HK-2 (cell line): ENCODE measurements at regions not wholly inside any gene's neighbourhood (a gene's known extent, or its start where the extent isn't known, plus 50 kb on each side); places are given as distances from the start of the nearest gene placed in this dataset.
"Not testable (repeated sequence)": the region's sequence is repeated elsewhere in the genome, so short reads cannot be mapped to it uniquely, and the experiment has no call there.

Experiments
- DNase-seq: peaks from one replicate; pipeline ENCODE4 v3.0.0-alpha.2; 2018; ENCODE audit not compliant: unreplicated experiment

- no peak for DNase-seq
Observed at GRCh38 chr2:51899643-51900042, 867.7 kb upstream of the NRXN1 start.

- DNase-seq = not testable (repeated sequence)
Observed at GRCh38 chr2:51894584-51894983, 862.7 kb upstream of the NRXN1 start.

- DNase-seq = no peak
Observed at GRCh38 chr2:51888120-51888519, 856.2 kb upstream of the NRXN1 start.

DNA sequence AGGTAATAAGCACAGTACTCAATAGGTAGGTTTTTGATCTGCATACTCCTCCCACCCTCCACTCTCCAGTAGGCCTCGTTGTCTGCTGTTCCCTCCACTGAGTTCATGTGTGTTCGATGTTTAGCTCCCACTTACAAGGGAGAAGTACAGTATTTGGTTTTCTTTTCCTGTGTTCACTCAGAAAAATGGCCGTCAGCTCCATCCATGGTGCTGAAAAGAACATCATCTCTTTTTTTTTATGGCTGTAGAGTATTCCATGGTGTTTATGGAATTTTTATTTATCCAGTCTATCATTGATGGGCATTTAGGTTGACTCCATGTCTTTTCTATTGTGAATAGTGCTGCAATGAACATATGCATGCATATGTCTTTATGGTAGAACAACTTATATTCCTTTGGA lies 849.7 kb upstream of the NRXN1 start:
- no peak for DNase-seq

DNA sequence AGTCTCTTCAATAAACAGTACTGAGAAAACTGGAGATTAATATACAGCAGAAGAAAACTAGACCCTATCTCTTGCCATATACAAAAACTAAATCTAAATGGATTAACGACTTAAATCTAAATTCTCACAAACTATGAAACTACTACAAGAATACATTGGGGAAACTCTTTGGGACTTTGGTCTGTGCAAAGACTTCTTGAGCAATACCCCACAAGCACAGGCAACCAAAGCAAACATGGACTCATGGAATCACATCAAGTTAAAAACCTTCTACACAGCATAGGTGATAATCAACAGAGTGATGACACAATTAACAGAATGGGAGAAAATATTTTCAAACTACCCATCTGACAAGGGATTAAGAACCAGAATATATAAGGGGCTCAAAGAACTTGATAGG lies 848.2 kb upstream of the NRXN1 start:
- no peak for DNase-seq

- DNase-seq = no peak
Observed at GRCh38 chr2:51866361-51866760, 834.4 kb upstream of the NRXN1 start.

- no peak for DNase-seq
Observed at GRCh38 chr2:51859260-51859659, 827.3 kb upstream of the NRXN1 start.

DNA sequence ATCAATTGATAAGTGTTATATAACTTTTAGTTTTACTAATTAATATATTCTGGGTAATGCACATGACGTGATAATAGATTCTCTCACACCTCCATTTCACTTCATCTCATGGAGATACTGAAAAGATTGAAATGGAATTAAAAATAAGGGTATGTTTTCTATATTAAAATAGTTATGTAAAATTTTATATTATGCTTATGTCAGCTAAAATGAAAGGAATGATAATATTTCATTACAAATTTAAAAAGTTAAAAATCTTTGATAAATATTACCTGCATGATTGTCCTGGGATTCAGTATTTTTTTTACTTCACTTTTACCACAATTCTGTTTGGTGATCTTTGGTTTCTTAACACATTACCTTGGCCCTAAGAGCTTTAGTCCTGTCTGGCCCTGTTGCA lies 823.8 kb upstream of the NRXN1 start:
- DNase-seq = no peak

DNA sequence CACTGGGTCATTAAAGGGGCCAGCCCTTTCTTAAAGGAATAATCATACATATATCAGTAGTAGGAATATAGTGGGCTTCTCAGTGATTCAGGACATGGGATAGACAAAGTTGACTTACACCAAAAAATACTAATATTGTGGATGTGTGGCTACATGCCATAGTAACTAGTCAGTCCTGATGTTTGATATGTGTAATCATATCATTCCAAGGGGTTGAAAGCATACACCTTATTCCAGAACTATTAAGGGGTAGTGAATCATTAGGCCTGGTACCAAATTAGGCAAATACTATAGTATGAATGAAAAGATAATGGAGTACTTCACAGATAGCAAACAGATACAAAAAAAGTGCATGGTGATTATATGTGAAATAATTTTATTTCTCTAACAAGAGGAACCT lies 814.9 kb upstream of the NRXN1 start:
- DNase-seq = no peak

- no peak for DNase-seq
Observed at GRCh38 chr2:51846018-51846417, 814.1 kb upstream of the NRXN1 start.

DNA sequence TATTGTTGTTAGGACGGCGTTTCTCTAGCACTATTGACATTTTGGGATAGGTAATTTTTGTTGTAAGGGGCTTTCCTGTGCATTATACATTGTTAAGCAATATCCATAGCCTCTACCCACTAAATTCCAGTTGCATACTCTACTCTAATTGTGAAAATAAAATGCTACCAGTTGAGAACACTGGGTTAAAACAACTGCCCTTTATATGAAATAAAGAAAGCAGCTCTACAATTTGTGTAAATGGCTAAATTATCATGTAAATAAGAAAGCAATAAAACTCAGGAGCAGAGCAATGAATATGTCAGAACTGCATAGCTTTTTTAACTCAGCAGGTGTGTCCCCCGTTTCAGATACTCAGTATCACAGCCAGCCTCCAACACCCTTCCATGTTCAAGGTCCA lies 812.7 kb upstream of the NRXN1 start:
- DNase-seq = no peak

DNA sequence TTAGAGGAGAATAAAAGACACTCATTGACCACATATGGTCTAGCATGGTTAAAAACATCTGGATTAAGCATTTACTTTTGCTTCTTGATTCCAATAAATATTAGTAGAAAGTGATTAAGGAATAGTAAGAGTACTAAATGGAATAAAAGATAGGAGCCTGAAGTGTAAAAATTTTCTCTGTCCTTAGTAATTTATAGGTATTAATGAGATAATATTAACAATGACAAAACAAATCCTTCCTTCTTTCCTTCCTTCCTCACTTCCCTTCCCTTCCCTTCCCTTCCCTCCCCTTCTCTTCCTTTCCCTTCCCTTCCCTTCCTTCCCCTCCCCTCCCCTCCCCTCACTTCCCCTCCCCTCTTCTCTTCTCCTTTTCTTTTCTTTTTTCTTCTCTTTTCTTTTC lies 797.5 kb upstream of the NRXN1 start:
- no peak for DNase-seq

DNA sequence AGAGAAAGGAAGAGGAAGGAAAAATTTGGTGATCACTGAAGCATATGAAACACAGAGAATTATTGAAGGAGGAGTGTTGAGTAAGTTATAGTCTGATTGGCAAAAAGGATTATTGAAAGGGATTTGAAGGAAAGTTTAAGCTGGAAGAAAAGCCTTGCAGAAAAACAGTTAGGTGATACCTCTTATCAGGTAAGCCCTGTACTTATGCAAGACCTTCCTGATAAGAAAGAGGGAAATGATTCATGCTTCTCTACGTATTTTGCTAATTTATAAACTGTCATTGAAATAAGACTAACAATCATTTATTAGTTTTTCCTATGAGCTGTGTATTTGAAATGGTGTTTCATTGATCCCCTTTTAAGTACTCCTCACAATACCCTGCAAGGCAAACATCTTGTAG lies 793.9 kb upstream of the NRXN1 start:
- DNase-seq = no peak

GRCh38 chr2:51813247-51813646 lies 781.3 kb upstream of the NRXN1 start:
- no peak for DNase-seq

DNA sequence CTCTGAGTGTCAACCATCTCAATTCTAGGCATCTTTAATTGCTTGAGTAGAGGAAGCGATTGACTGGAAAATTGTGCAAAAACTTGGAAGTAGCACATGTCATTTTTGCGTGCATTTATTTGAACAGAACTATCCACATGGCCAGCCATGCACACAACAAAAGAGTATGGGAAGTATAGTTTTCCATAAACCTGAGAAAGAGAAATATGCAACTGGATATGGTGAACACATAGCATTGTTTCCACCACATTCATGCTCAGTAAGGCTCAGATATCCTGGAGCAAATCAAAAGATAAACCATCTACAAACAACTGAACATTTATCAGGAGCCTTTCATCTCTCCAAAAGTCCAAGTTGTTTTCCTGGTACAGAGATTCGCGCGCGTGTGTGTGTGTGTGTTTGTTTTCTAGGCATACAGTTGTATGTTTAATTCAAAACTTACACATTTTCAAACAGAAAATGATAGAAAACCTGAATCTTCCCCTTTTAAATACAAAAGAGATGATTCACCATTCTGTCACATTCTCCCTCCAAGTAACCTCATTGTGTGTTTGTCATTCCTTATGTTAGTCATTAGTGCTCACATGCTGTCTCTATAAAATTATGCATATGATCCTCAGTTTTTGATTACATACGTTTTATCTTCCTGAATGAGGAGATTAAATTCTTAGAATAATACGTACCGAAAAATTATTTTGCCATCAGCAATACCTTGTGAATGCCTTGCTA lies 780.4 kb upstream of the NRXN1 start:
- DNase-seq = no peak

GRCh38 chr2:51810197-51810596 lies 778.3 kb upstream of the NRXN1 start:
- no peak for DNase-seq

GRCh38 chr2:51807229-51807628 lies 775.3 kb upstream of the NRXN1 start:
- DNase-seq = no peak

GRCh38 chr2:51795248-51795888 lies 763.4 kb upstream of the NRXN1 start:
- DNase-seq = no peak

DNA sequence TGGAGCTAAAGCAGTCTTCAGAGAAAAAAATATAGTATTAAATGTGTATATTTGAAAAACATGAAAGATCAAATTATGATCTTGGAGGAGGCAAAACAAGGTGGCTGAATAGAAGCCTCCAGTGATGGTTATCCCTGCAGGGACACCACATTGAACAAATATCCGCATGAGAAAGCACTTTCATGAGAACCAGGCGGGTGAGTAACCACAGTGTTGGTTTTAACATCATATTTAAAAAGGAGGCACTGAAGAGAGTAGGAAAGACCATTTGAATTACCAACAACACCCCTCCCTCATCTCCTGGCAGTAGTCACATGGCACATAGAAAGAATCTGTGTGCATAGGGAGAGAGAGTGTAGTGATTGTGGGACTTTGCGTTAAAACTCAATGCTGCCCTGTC lies 759.6 kb upstream of the NRXN1 start:
- DNase-seq = no peak

GRCh38 chr2:51790854-51791253 lies 758.9 kb upstream of the NRXN1 start:
- DNase-seq = no peak

DNA sequence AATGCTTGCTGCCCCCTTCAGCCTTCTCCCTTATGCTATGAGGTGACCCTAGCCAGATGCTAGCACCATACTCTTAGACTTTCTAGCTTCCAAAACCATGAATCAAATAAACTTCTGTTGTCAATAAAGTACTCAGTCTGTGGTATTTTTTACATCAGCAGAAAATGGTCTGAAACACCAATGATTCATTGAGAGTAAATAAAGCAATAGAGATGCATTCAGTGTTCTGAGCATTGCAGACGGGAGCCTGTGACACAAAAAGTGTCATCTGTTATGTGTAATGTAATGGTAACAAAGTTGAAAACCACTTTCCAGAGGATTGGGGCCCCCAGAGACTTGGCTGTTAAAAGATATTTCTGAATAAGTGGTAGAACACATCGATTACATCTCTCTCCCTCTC lies 758.0 kb upstream of the NRXN1 start:
- no peak for DNase-seq

GRCh38 chr2:51782921-51783765 lies 751.2 kb upstream of the NRXN1 start:
- DNase-seq = no peak

DNA sequence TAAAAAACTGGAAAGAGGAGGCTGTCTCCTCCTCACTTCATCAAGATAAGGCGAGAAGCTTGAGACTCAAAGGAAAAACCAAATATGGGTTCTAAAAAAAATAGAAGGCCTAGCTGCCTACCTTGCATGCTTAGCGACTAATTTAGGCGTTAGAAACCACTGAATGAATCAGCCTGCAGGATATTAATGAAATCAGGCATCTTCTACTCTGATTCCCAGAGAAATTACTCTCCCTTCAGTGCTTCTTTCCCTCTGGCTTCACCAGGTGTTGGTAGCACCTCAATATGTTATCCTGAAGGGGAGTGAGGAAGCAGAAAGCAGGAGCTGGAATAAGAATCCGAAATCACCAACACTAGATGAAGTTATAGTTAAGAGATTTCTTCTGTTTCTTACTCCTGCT lies 749.8 kb upstream of the NRXN1 start:
- no peak for DNase-seq
